ENCODE measurements at regions not wholly inside any gene's neighbourhood (a gene's known extent, or its start where the extent isn't known, plus 50 kb on each side); places are given as distances from the start of the nearest gene placed in this dataset.

DNA sequence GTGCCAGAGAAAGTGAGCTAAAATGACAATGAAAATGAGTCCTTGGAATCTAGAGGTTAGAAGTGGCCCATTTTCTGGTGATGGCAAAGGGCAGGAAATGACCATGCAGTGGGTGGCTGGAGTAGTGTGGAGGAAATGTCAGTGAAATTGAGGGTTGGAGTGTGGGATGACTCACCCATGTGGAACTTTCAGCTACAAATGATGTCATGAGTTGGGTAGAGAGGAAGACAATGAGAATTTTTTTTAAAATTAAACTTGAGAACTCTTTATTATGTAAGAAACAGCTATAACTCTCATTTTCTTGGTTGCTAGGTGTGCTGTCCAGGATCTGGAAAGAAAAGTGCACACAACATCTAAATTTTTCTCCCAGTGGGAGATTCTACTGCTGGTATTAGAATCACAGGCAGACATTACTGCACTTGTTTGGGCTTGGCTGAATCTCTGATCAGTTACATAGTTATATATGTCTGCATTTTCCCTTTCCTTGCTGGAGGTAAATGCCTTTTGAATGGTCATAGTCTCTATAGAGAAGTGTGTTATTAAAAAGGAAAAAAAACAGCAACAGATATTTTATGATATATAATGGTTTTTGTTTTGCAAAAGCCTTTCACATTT, 56.8 kb upstream of the GNG12 start:
- no peaks in the 10 kb centered on the region for H3K9me3 ChIP-seq (ENCODE audit: control insufficient read depth, low read length)
- peaks cover 43% of the 10 kb centered on the region for H3K4me1 ChIP-seq (ENCODE audit: control insufficient read depth, insufficient read depth, low read length, poor library complexity, severe bottlenecking)
- H3K4me3 ChIP-seq (ENCODE audit: extremely low read depth, insufficient read depth, low read length, poor library complexity, severe bottlenecking): no peak overlapping the region
- H3K36me3 ChIP-seq (ENCODE audit: control insufficient read depth, insufficient read depth, low read length): no peaks in the 10 kb centered on the region
- H3K27ac ChIP-seq (ENCODE audit: low read depth, low read length, severe bottlenecking): peak overlapping the region; percentile 90

- no peaks in the 10 kb centered on the region for H3K9me3 ChIP-seq (ENCODE audit: control insufficient read depth, low read length)
- WGBS, 2 experiments (ENCODE audit: insufficient coverage in 2 of 2): no CpG with 5 or more reads among the region's 1 CpG
- peaks cover 43% of the 10 kb centered on the region for H3K4me1 ChIP-seq (ENCODE audit: control insufficient read depth, insufficient read depth, low read length, poor library complexity, severe bottlenecking)
- H3K36me3 ChIP-seq (ENCODE audit: control insufficient read depth, insufficient read depth, low read length): no peaks in the 10 kb centered on the region
- no peak overlapping the region for H3K4me3 ChIP-seq (ENCODE audit: extremely low read depth, insufficient read depth, low read length, poor library complexity, severe bottlenecking)
- peak overlapping the region; percentile 90 for H3K27ac ChIP-seq (ENCODE audit: low read depth, low read length, severe bottlenecking)
These were observed 56.2 kb upstream of the GNG12 start for GRCh38 chr1:67889466-67889865.

DNA sequence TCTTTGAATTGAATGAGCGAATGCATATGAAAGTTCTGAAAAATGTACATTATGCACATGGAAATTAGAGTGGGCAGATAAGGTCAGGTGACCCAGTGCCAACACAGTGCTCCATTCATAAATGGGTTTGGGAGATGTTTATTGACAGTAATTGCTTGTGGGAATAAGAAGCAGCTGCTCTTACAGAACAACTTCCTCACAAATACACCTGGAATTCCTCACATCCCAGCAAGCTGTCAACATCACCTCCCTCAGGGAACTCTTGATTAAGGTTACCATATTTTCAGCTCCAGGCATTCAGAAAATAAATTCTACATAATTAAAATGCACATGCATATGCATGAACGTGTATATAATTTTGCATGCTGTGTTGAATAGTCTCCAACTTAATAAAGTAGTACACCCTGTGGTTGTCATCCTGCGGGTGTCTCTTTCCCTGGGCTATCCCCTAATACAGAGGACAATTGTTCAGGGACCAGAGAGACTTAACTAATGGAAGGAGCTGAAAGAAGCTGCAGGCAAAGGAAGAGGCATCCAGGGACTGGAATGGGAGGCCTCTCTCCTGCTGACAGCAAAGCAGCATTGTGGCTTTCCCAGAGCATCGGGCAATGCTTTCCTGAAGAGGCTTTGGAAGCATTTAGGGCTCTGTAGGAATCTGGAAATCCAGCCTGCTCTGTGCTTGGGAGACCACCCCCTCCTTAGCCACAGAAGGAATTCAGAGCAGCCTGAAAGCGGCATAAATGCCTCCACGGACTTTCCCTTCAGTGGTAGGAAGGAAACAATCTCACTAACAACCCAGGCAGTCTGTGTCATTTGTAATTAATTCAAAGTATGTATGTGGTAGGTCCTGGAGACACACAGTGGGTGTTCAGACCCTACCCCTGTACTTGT, 55.2 kb upstream of the GNG12 start:
- 36 to 57% methylated on average over 1 to 2 of the region's 6 CpGs for WGBS, 2 experiments (ENCODE audit: insufficient coverage in 2 of 2)
- H3K4me1 ChIP-seq (ENCODE audit: control insufficient read depth, insufficient read depth, low read length, poor library complexity, severe bottlenecking): peaks cover 43% of the 10 kb centered on the region
- no peak overlapping the region for H3K4me3 ChIP-seq (ENCODE audit: extremely low read depth, insufficient read depth, low read length, poor library complexity, severe bottlenecking)
- no peaks in the 10 kb centered on the region for H3K9me3 ChIP-seq (ENCODE audit: control insufficient read depth, low read length)
- peak overlapping the region; percentile 90 for H3K27ac ChIP-seq (ENCODE audit: low read depth, low read length, severe bottlenecking)
- no peaks in the 10 kb centered on the region for H3K36me3 ChIP-seq (ENCODE audit: control insufficient read depth, insufficient read depth, low read length)

- Histone ChIP-seq H3K27ac (ENCODE audit: low read depth, low read length, severe bottlenecking) (no peak overlapping the region), H3K4me3 (ENCODE audit: extremely low read depth, insufficient read depth, low read length, poor library complexity, severe bottlenecking) (no peak overlapping the region), H3K36me3 (ENCODE audit: control insufficient read depth, insufficient read depth, low read length) (no peaks in the 10 kb centered on the region), H3K9me3 (ENCODE audit: control insufficient read depth, low read length) (no peaks in the 10 kb centered on the region), H3K4me1 (ENCODE audit: control insufficient read depth, insufficient read depth, low read length, poor library complexity, severe bottlenecking) (peaks cover 43% of the 10 kb centered on the region)
- WGBS, 2 experiments (ENCODE audit: insufficient coverage in 2 of 2): no CpG with 5 or more reads among the region's 2 CpGs
These were observed 53.9 kb upstream of the GNG12 start for GRCh38 chr1:67887146-67887545.

DNA sequence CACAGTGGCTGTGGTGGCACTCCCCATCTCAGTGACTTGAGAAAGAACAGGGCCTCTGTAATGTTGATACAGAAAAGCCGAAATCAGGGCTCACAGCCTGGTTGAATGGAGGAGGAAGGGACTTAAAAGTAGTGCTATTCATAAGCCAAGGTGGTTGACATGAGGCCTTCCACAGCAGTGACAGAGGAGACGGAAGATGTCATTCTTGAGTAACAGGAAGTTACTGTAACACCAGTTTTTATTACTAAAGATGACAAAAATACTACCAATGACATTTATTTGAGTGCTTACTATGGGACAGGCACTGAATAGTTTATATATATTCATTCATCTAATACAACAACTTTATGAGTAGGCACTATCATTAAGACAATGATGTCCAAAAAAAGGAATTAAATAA, 52.8 kb upstream of the GNG12 start:
- Histone ChIP-seq H3K9me3 (ENCODE audit: control insufficient read depth, low read length) (no peaks in the 10 kb centered on the region), H3K4me1 (ENCODE audit: control insufficient read depth, insufficient read depth, low read length, poor library complexity, severe bottlenecking) (peaks cover 35% of the 10 kb centered on the region), H3K27ac (ENCODE audit: low read depth, low read length, severe bottlenecking) (no peak overlapping the region), H3K36me3 (ENCODE audit: control insufficient read depth, insufficient read depth, low read length) (no peaks in the 10 kb centered on the region), H3K4me3 (ENCODE audit: extremely low read depth, insufficient read depth, low read length, poor library complexity, severe bottlenecking) (no peak overlapping the region)
- 83 to 100% methylated on average over 1 of the region's 2 CpGs for WGBS, 2 experiments (ENCODE audit: insufficient coverage in 2 of 2)

GRCh38 chr1:67883069-67883468, 49.8 kb upstream of the GNG12 start:
- no peaks in the 10 kb centered on the region for H3K36me3 ChIP-seq (ENCODE audit: control insufficient read depth, insufficient read depth, low read length)
- H3K9me3 ChIP-seq (ENCODE audit: control insufficient read depth, low read length): no peaks in the 10 kb centered on the region
- WGBS, 2 experiments (ENCODE audit: insufficient coverage in 2 of 2): 100% methylated on average over 1 of the region's 2 CpGs; no CpG with 5 or more reads in 1 of the 2 experiments
- peaks cover 8% of the 10 kb centered on the region for H3K4me1 ChIP-seq (ENCODE audit: control insufficient read depth, insufficient read depth, low read length, poor library complexity, severe bottlenecking)
- H3K4me3 ChIP-seq (ENCODE audit: extremely low read depth, insufficient read depth, low read length, poor library complexity, severe bottlenecking): no peak overlapping the region
- H3K27ac ChIP-seq (ENCODE audit: low read depth, low read length, severe bottlenecking): no peak overlapping the region
